Inflammatory macrophage treated with lipopolysaccharide for 4 hours (primary cell): ENCODE measurements at regions not wholly inside any gene's neighbourhood (a gene's known extent, or its start where the extent isn't known, plus 50 kb on each side); places are given as distances from the start of the nearest gene placed in this dataset.
"Not testable (repeated sequence)": the region's sequence is repeated elsewhere in the genome, so short reads cannot be mapped to it uniquely, and the experiment has no call there.

Source experiments
- DNase-seq: peaks from one replicate; pipeline ENCODE4 v3.0.0-alpha.2; 2020

DNA sequence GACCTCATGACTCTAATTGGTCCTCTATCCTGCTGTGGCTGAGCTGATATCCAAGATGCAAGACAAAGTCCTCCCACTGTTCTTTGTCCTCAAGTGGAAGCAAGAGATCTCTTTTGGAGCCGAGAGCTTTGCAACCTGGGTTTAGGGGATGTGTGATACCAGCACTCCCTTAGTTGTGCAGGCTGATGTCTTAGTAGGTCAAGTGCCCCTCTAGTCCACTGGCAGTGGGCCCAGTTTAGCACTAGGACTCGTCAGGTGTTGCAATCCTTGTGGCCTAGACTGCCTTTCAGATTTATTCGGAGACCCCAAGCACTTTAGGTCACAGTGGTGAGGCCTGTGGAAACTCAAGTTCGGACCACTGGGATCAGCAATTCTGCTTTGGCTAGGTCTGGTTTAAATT lies 64.0 kb downstream of the GPRASP3 start:
- DNase-seq: no peak

DNA sequence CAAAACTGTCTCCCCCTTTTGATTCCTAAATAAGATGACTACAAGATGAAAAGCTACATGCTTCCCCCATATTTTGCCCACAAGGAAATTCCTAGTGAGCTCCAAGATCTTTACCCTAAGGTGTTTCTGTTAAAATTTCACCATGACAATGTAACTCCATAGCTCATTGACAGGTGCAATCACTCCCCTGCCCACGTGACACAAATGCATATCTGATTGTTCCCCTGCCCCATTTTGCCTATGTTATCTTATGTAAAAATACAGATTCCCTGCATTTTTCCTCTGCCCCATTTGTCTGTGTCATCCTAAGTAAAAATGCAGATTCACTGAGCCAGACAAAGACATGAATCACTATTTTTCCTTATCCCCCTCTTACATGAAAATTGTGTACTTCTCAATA lies 66.7 kb downstream of the GPRASP3 start:
- no peak for DNase-seq

DNA sequence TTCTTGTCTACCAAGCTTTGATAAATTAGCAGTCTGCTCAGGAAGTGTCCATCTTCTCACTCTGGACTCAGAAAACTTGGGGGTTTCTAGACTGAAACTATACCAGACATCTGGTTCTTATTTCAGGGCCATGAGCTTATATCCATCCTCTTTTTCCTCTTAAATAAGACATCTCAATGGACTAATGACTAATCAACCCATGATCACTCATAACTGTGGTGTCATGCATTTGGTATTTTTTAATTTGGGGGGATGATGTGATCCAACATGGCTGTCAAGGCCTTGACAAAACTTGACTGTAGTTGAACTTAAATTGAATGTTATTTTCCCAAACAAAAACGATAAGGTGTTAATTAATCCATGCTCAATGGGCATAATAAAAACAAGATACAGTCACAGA lies 87.8 kb downstream of the GPRASP3 start:
- peak; percentile 0 for DNase-seq

DNA sequence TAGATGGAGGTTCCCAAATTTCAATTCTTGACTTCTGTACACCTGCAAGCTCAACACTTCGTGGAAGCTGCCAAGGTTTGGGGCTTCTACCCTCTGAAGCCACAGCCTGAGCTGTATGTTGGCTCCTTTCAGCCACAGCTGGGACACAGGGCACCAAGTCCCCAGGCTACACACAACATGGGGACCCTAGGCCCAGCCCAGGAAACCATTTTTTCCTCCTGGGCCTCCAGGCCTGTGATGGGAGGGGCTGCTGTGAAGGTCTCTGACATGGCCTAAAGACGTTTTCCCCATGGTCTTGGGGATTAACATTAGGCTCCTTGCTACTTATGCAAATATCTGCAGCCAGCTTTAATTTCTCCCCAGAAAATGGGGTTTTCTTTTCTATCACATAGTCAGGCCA lies 97.7 kb downstream of the GPRASP3 start:
- not testable (repeated sequence) for DNase-seq

DNA sequence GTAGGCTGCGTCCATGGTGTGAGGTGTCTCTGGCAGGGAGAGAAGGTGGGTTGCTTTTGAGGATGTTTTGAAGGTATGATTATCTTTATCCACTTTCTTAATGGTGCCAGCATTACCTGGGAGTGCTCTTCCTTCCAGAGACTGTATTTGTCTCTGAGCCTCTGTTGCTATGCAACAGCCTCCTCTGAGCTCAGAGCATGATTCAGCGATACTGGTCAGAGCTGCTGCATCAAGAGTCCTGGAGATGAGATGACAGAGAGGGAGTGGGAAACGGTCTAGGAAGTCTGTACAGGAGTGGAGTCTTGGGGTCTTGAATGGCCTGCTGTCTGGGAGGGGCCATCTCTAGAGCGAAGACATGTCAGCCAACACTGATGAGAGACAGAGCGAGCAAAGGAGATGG lies 104.4 kb upstream of the RAB40AL start:
- DNase-seq: no peak

DNA sequence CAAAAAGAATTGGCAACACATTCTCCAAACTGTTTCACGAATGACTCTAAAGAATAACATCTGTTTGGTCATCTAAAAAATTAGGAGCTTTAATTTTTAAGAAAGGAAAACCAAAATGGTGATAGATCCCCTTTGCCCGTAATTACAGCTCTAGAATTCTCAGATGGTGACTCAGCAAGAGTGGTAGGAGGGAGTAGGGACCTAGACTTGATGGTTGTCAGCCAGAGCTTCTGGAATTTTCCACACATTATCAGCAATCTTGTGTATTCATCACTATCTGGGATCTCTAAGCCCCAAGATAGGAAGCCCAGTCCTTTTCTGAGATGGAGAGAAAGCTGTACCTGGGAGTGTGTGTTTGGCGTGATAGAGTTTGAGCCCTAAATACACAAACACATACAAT lies 103.9 kb upstream of the RAB40AL start:
- DNase-seq: no peak

DNA sequence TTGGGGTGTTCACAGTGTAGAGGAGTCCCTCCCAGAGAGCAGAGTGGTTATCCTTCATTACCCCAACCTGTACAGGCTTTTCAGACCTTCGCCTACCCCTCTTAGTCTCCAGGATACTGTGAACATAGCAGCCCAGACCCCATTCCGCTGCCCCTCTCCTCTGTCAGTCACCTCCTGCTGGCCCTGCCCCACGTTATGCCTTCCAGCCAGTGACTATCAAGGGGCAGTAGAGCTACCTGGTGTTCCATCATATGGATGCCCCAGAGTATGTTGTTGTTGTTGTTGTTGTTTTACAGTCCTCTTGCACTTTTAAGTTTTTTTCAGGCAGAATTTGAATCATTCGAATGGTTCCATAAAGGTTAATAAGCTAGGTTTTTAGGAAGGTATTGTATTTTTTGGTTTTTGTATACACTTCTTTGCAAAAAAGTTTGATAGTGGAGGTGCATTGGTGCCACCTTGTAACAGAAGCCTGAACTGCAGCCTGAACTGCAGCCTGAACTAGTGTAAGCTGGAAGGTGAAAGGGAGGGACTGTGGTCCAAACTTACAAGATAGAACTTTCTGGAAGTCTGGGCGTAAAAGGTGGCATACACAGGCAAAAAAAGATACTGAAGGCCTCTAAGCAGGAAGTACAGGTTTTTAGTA lies 101.4 kb upstream of the RAB40AL start:
- DNase-seq: no peak

DNA sequence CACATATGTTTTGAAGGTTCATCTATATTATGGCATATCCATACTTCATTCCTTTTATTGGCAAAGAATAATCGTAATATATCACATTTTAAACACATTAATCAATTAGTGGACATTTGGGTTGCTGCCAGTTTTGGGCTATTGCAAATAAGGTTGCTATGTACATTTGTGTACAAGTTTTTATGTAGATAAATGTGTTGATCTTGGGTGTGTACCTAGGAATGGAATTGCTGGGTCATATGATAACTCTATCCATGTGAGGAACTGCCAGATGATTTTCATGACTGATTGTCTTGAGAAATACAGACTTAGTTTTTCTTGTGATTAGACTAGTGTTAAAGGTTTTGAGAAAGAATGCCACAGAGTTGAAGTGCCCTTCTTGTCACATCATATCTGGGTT lies 99.2 kb upstream of the RAB40AL start:
- DNase-seq: no peak

DNA sequence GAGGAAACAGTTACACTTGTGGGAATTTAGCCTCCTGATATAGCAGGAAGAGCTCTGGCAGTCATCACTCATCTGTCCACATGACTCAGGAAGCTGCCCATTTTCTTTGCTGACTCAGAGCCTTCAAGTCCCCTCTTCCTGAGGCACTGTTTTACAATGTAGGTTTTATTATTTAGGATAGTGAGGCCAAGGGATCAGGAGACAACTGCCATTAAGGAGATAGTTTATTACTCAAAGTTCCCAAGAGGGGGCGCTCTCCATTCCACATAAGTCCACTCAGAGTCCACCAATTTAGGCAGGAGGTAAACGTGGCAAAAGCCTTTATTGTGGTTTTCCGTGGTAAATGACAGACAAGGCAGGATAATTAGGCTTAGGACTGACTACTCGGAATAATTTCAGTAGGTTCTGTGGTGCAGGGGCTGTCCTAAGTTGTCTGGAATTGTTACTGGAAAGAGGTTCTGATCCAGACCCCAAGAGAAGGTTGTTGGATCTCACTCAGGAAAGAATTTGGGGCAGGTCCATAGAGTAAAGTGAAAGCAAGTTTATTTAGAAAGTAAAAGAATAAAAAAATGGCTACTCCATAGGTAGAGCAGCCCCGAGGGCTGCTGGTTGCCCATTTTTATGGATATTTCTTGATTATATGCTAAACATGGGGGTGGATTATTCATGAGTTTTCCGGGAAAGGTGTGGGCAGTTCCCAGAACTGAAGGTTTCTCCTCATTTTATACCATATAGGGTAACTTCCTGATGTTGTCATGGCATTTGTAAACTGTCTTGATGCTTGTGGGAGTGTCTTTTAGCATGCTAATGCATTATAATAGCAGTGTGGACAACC lies 96.0 kb upstream of the RAB40AL start:
- no peak for DNase-seq

DNA sequence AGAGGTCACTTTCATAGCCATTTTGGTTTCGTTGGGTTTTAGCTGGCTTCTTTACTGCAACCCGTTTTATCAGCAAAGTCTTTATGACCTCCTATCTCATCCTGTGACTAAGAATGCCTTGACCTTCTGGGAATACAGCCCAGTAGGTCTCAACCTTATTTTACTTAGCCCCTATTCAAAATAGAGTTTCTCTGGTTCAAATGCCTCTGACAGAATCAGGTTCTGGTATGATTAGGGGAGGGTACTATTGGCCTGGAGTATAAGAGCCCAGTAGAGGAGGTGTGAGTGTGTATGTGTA lies 95.4 kb upstream of the RAB40AL start:
- no peak for DNase-seq

DNA sequence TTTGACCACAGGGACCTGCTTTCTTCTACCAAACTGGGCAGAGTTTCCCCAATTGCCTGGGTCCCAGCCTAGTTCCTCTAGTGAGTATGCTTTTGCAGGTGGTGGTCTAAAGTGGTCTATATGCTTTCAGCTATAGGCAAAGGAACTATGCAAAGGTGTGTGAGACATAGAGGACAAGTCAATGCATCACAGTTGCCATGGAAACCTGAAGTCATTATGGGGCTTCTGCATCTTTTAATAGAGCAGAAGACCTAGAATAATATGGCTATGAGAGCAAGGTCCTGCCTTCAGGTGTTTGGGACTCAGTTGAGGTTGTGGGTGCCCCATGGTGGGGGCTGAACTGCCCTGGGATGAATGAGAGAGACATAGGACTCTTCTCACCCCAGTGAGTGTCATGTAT lies 92.1 kb upstream of the RAB40AL start:
- DNase-seq: no peak

DNA sequence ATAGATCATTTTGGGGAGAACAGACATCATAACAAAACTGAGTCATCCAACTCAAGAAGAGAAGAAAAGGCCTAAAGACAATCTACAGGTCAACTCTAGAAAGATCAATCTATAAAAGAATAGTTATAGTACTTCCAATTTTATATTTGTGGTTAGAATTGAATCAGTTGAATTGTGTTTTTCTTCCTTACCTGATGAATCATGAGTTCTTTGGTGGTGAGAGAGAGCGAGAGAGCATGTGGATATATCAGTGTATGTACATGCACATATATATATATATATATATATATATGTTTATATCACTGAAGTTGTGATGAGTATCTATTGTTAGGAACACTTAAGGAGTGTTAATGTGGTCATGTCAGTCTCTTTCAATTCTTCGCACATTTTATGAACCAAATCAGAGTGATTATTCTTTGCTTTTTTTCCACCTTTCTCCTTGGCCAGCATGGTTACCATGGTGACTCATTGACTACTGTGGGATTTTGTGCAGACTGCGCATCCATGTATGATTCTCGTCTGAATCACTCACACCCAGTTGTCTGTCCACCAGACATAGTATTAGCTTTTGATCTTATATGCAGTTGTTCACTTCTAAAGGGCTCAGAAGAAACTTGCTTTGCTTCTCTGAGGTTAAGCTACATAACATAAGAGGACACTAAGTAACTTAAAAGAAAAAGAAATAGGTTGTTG lies 90.4 kb upstream of the RAB40AL start:
- no peak for DNase-seq

DNA sequence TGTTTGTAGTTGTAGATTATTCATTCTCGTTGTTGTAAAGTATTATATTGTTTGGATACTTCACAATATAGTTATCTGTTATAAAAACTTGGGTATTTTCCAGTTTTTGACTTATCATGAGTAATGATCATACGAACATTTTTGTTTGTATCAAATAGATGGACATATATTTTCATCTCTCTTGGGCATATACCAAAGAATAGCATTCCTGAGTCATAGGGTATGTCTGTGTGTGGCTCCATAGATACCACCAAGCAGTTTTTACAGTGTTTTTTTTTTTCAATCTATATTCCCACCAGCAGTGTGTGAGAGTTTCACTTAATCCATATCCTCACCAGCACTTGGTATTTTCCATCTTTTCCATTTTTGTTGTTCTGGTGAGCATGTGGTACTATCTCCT lies 89.7 kb upstream of the RAB40AL start:
- DNase-seq: no peak

DNA sequence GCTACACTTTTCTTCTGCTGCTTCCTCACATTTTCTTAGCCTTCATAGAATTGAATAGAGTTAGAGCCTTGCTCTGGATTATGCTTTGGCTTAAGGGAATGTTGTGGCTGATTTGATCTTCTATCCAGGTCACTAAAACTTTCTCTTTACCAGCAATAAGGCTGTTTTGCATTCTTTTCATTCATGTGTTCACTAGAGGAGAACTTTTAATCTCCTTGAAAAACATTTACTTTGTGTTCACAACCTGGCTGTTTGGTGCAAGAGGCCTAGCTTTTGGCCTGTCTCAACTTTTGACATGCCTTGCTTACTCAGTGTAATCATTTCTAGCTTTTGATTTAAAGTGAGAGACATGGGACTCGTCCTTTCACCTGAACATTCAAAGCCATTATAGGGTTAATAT lies 87.7 kb upstream of the RAB40AL start:
- no peak for DNase-seq

DNA sequence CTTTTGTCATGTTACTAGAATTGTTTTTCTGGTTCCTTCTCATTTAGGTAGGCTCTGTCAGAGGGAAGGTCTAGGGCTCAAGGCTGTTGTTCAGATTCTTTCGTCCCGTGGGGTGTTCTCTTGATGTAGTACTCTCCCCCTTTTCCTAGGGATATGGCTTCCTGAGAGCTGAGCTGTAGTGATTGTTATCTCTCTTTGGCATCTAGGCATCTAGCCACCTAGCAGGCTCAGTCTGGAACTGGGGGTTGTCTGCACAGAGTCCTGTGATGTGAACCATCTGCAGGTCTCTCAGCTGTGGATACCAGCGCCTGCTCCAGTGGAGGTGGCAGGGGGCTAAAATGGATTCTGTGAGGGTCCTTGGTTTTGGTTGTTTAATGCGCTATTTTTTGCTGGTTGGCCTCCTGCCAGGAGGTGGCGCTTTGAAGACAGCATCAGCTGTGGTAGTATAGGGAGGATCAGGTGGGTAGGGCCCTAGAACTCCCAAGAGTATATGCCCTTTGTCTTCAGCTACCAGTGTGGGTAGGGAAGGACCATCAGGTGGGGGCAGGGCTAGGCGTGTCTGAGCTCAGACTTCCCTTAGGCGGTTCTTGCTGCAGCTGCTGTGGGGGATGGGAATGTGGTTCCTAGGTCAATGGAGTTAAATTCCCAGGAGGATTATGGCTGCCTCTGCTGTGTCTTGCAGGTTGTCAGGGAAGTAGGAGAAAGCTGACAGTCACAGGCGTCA lies 78.1 kb upstream of the RAB40AL start:
- not testable (repeated sequence) for DNase-seq

DNA sequence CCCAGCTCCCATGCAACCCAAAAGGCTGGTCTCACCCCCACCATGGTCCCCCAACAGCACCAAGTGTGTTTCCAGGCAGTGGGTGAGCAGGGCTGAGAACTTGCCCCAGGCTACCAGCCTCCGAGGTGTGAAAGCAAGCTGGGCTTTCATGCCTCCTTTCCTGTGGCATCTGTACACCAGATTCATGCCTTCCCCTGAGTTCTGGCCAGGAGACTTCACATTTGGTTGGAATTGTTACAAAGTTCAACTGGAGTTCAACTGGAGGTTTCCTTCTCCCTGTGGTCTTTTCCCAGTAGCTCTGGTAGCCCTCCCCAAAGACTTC lies 77.6 kb upstream of the RAB40AL start:
- no peak for DNase-seq

DNA sequence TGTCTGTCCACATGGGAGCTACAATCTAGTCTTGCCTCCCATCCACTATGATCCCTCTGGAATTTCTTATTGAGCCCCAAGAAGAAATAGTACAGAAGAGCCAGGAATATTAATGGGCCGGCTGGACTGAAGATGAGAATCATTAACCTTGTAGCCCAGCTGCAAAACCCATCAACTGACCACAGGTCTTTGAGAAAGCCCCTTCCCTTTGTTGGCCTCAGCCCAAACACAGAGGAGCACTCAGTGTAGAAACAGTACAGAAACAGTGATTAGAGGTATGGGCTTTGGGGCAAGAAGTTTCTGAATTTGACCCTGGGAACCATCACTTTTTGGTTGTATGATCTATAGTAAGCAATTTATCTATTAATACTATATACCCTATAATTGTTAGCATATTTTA lies 76.8 kb upstream of the RAB40AL start:
- DNase-seq: no peak

DNA sequence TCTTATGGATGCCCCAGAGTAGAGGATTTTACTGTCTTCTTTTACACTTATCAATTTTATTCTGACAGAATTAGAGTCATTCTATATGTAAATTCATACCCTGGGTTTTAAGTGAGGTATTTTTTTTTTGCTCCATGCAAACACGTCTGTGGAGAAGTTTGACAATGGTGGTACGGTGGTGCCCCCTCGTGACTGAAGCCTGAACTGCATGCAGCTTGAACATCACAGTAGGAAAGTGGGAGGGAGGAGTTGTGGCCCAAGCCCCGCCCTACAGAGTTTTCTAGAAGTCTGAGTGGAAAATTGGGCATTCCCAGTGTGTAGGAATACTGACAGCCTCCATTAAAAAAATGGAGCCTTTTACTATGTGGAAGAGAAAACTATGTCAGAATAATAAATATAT lies 73.3 kb upstream of the RAB40AL start:
- DNase-seq: peak; percentile 62

DNA sequence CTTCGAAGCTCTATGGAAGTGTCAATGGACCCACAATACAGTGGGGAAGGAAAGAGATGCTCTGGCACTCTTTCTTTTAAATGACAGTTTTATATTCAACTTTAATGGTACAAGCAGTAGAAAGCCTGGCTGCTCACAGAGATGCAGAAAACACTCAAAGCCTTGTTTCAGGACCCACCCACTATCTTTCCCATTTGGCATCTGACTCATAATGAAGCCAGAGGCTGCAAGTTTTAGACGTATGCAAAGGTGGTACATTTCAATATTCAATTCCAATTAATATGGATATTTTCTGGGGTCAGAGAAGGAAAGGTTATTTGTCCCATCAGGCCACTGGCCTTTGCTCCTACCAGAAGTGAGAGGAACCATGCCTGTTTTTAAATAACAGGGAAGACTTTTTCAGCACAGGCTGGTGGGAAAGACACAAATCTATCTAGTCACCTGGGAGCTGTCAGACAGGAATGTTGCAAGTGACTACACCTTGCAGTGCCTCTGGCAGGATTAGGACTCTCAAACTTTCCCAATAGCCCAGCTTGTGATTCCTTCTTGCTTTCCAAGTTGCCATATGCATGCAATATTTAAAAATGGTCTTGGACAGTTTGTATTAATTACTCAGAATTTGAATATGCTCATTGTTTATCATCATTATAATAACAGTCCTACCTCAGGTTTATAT lies 70.0 kb upstream of the RAB40AL start:
- no peak for DNase-seq

DNA sequence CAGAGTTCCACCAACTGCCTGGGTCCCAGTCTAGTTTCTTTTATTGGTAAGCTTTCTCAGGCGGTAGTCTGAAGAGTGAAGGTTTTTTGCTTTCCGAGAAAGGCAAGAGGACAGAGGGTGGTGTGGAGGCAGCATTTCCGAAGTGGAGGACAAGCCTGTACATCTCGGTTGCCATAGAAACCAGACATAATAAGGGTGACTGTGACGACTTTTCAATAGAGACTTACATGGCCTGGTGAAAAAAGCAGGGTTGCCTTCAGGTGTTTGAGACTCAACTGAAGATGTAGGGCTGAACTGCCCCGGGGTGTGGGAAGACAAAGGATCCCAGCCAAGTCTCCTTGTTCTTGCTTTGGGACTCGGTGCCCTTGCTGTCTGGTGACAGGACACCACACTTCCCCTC lies 53.6 kb upstream of the RAB40AL start:
- DNase-seq: no peak
